Thoracic aorta (tissue), 2 donors: ENCODE measurements at regions not wholly inside any gene's neighbourhood (a gene's known extent, or its start where the extent isn't known, plus 50 kb on each side); places are given as distances from the start of the nearest gene placed in this dataset.

Source experiments
- ATAC-seq: fragments of 150-250 bp; one replicate; pipeline ENCODE4 v1.8.0; 2017; ENCODE audit warnings: low read depth; ENCODE audit not compliant: insufficient number of reproducible peaks, low FRiP score
- DNase-seq: peaks from one replicate; pipeline ENCODE4 v3.0.0-alpha.2; 2020; ENCODE audit warnings: low spot score
- H3K27ac ChIP-seq, 2 donors: fragments of 200-600 bp; sonication (generic); 1 replicate in 1 of 2; 2 replicates in 1 of 2; pipeline ENCODE4 v1.5.1; 2016; ENCODE audit warnings: mild to moderate bottlenecking in 2 of 2, moderate library complexity in 2 of 2
- H3K27me3 ChIP-seq: fragments of 200-600 bp; sonication (generic); replicated peaks from 2 replicates; pipeline ENCODE4 v1.6.0; 2016; ENCODE audit warnings: mild to moderate bottlenecking; ENCODE audit not compliant: insufficient read depth
- H3K36me3 ChIP-seq: fragments of 200-600 bp; sonication (generic); one replicate; pipeline ENCODE4 v1.5.1; 2016
- H3K4me1 ChIP-seq, 2 donors: fragments of 200-600 bp; sonication (generic); 1 replicate in 1 of 2; 2 replicates in 1 of 2; pipeline versions ENCODE4 v1.5.1 to v1.6.0; 2016; ENCODE audit warnings: low read depth in 2 of 2, mild to moderate bottlenecking in 1 of 2; ENCODE audit not compliant: control insufficient read depth in 1 of 2
- H3K4me3 ChIP-seq: fragments of 200-600 bp; sonication (generic); 2 replicates; pipeline ENCODE4 v1.5.1; 2016; ENCODE audit warnings: mild to moderate bottlenecking
- H3K9me3 ChIP-seq: fragments of 200-600 bp; sonication (generic); 2 replicates; pipeline ENCODE4 v1.5.1; 2016
- CTCF ChIP-seq: fragments of 200-600 bp; sonication (generic); IDR thresholded peaks from one replicate; pipeline ENCODE4 v1.5.1; 2019; ENCODE audit warnings: antibody characterized with exemption

- Histone ChIP-seq H3K9me3 (no peaks in the 10 kb centered on the region), H3K4me1 (no peaks in the 10 kb centered on the region), H3K27me3 (no peaks in the 10 kb centered on the region), H3K27ac (no peak overlapping the region), H3K36me3 (no peaks in the 10 kb centered on the region), H3K4me3 (no peak overlapping the region)
- TF ChIP-seq CTCF, result no peak
- DNase-seq, result no peak
- no peak for ATAC-seq
Observed at GRCh38 chr13:81140675-81141074, 799.7 kb upstream of the SPRY2 start.

DNA sequence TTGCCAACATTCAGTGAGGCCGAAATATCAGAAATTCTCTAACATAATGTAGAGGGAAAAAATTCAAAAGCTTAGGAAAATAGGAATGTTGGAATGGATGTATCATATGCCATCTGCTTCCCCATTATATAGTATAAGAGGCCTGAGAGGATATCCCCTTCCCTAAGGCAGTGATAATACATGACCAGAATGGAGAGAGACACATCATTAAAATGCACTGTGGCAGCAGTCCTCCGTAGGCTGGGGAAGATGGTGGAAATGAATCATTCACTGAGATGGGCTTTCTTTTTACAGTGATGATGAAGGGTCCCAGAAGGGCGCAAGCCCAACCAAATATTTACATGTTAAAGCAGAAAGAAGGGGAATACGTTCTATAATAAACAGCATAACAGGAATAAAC lies 799.1 kb upstream of the SPRY2 start:
- H3K36me3 ChIP-seq, result no peaks in the 10 kb centered on the region
- no peak overlapping the region for H3K4me3 ChIP-seq
- ATAC-seq (no peak), DNase-seq (no peak)
- H3K27ac ChIP-seq, result no peak overlapping the region
- no peak for TF ChIP-seq CTCF
- H3K4me1 ChIP-seq, result no peaks in the 10 kb centered on the region
- no peaks in the 10 kb centered on the region for H3K9me3 ChIP-seq
- no peaks in the 10 kb centered on the region for H3K27me3 ChIP-seq

GRCh38 chr13:81138353-81138980 lies 797.5 kb upstream of the SPRY2 start:
- no peak for ATAC-seq
- no peak for DNase-seq

GRCh38 chr13:81133066-81133465 lies 792.1 kb upstream of the SPRY2 start:
- Histone ChIP-seq H3K4me1 (no peaks in the 10 kb centered on the region), H3K27me3 (no peaks in the 10 kb centered on the region), H3K36me3 (no peaks in the 10 kb centered on the region), H3K9me3 (no peaks in the 10 kb centered on the region), H3K27ac (no peak overlapping the region), H3K4me3 (no peak overlapping the region)
- no peak for DNase-seq
- ATAC-seq, result no peak
- TF ChIP-seq CTCF, result no peak

More at GRCh38 chr13:81138353-81138980, 797.5 kb upstream of the SPRY2 start:
- no peaks in the 10 kb centered on the region for H3K36me3 ChIP-seq
- H3K4me3 ChIP-seq, result no peak overlapping the region
- H3K9me3 ChIP-seq, result no peaks in the 10 kb centered on the region
- TF ChIP-seq CTCF, result no peak
- no peak overlapping the region for H3K27ac ChIP-seq
- no peaks in the 10 kb centered on the region for H3K4me1 ChIP-seq
- H3K27me3 ChIP-seq, result no peaks in the 10 kb centered on the region

DNA sequence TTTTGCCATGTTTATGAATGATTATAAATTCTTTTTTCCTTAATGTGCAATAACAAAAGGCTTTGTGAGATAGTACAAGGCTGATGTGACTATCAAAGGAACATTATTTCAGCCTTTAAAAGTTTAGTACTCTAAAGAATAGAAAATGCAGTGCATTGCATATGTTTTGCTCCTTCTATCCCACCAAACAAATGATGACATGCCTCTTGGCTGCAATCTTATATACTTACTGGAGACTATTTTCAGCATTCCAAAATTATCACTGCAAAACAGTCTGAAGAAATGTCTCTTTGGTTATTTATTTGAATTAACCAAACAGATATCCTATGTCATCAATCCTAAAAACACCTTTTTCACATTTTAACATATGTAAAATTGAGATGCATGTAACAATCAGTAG lies 776.5 kb upstream of the SPRY2 start:
- Histone ChIP-seq H3K9me3 (no peaks in the 10 kb centered on the region), H3K4me3 (no peak overlapping the region), H3K4me1 (no peaks in the 10 kb centered on the region), H3K36me3 (no peaks in the 10 kb centered on the region), H3K27me3 (no peaks in the 10 kb centered on the region), H3K27ac (no peak overlapping the region)
- no peak for TF ChIP-seq CTCF
- ATAC-seq (no peak), DNase-seq (no peak)
